OCI-LY3 (cell line): ENCODE measurements at regions not wholly inside any gene's neighbourhood (a gene's known extent, or its start where the extent isn't known, plus 50 kb on each side); places are given as distances from the start of the nearest gene placed in this dataset.

ENCODE experiments used
- H2AFZ ChIP-seq: fragments of 200-600, 300-600 bp; shearing (Covaris generic); 2 replicates; pipeline ENCODE4 v1.6.0; 2014; ENCODE audit warnings: antibody characterized with exemption, low read depth, low read length
- H3K27ac ChIP-seq: fragments of 200-600, 300-600 bp; sonication (generic); 2 replicates; pipeline ENCODE4 v1.5.1; 2014; ENCODE audit warnings: mild to moderate bottlenecking, low read length, moderate library complexity, mixed read lengths
- H3K27me3 ChIP-seq: fragments of 200-600, 300-600 bp; sonication (generic); 2 replicates; pipeline ENCODE4 v1.6.1; 2014; ENCODE audit warnings: low read depth, low read length, mixed read lengths
- H3K36me3 ChIP-seq: fragments of 200-600, 300-600 bp; sonication (generic); replicated peaks from 2 replicates; pipeline ENCODE3; 2014; ENCODE audit warnings: low read depth, low read length, mixed read lengths
- H3K4me1 ChIP-seq: fragments of 300-600, 200-600 bp; sonication (generic); 2 replicates; pipeline ENCODE4 v1.6.1; 2014; ENCODE audit warnings: low read length, mixed read lengths
- H3K4me2 ChIP-seq: fragments of 200-600, 300-600 bp; sonication (generic); 2 replicates; pipeline ENCODE4 v1.6.1; 2014; ENCODE audit warnings: low read length, mixed read lengths
- H3K4me3 ChIP-seq: fragments of 300-600, 200-600 bp; sonication (generic); 2 replicates; pipeline ENCODE4 v1.5.1; 2014; ENCODE audit warnings: antibody characterized with exemption, mild to moderate bottlenecking, low read length, moderate library complexity
- H3K79me2 ChIP-seq: fragments of 300-600, 200-600 bp; shearing (Covaris generic); 2 replicates; pipeline ENCODE4 v1.6.1; 2014; ENCODE audit warnings: mild to moderate bottlenecking, low read length, mixed read lengths
- H3K9ac ChIP-seq: fragments of 300-600, 200-600 bp; shearing (Covaris generic); 2 replicates; pipeline ENCODE4 v1.6.0; 2014; ENCODE audit warnings: mild to moderate bottlenecking, low read length, moderate library complexity
- H3K9me3 ChIP-seq: fragments of 200-600, 300-600 bp; shearing (Covaris generic); 2 replicates; pipeline ENCODE4 v1.6.1; 2014; ENCODE audit warnings: low read length, mixed read lengths; ENCODE audit not compliant: insufficient read depth
- H4K20me1 ChIP-seq: fragments of 200-600, 300-600 bp; sonication (generic); 2 replicates; pipeline ENCODE4 v1.6.1; 2016; ENCODE audit warnings: low read length, mixed read lengths; ENCODE audit not compliant: insufficient read depth
- CTCF ChIP-seq: fragments of 200-600, 300-600 bp; sonication (generic); IDR thresholded peaks from 2 replicates; pipeline ENCODE4 v1.5.1; 2014; ENCODE audit warnings: antibody characterized with exemption, low read length, low read depth
- EZH2phosphoT487 ChIP-seq: fragments of 200-600 bp; shearing (Covaris generic); IDR thresholded peaks from 2 replicates; pipeline ENCODE4 v1.6.1; 2018; ENCODE audit warnings: antibody characterized with exemption, mixed run types, low read depth

- H3K36me3 ChIP-seq = no peaks in the 10 kb centered on the region
- H3K4me3 ChIP-seq = no peak overlapping the region
- no peak overlapping the region for H3K4me2 ChIP-seq
- no peaks in the 10 kb centered on the region for H3K9me3 ChIP-seq
- no peak overlapping the region for H3K9ac ChIP-seq
- no peaks in the 10 kb centered on the region for H4K20me1 ChIP-seq
- no peak overlapping the region for H2AFZ ChIP-seq
- no peaks in the 10 kb centered on the region for H3K4me1 ChIP-seq
- no peaks in the 10 kb centered on the region for H3K27me3 ChIP-seq
- no peak overlapping the region for H3K27ac ChIP-seq
- TF ChIP-seq CTCF (no peak), EZH2phosphoT487 (no peak)
- no peaks in the 10 kb centered on the region for H3K79me2 ChIP-seq
Observed at GRCh38 chr6:9401960-9402359, 966.6 kb upstream of the SLC35B3 start.

- Histone ChIP-seq H3K79me2 (no peaks in the 10 kb centered on the region), H3K36me3 (no peaks in the 10 kb centered on the region), H3K4me2 (no peak overlapping the region), H3K27ac (no peak overlapping the region), H3K9ac (no peak overlapping the region), H3K9me3 (no peaks in the 10 kb centered on the region), H2AFZ (no peak overlapping the region), H3K27me3 (no peaks in the 10 kb centered on the region), H3K4me1 (no peaks in the 10 kb centered on the region), H3K4me3 (no peak overlapping the region), H4K20me1 (no peaks in the 10 kb centered on the region)
- no peak for TF ChIP-seq CTCF
- no peak for TF ChIP-seq EZH2phosphoT487
Observed at GRCh38 chr6:9399916-9400315, 964.6 kb upstream of the SLC35B3 start.

DNA sequence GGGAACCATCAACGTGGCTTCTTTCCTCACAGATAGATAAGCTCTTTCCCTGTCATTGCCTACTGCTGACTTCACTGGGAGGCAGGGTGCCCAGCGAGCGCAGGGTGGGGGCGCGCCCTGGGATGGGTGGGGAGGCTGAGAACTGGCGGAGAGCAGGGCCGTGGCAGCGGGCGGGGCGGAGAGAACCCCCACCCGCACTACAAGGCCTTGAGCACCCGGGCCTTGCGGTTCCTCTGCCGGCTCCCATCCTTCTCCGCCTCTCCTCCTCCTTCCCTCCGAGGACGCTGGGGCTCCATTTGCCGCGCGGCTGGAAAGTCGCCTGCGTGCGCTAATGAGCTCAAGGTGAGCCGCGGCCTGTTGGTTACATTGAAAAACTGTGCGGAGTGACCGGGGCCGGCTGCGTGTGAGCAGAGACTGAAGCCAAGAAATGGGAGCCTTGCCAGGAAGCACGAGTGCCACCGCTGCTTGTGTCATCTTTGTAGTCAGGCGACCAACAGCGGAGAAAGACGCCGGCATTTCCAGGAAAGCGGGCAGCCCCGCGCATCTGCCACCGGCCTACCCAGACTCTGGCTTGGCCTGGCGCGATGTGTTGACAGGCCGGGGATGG lies 963.5 kb upstream of the SLC35B3 start:
- no peaks in the 10 kb centered on the region for H3K27me3 ChIP-seq
- H3K4me2 ChIP-seq = no peak overlapping the region
- H3K79me2 ChIP-seq = no peaks in the 10 kb centered on the region
- H3K9ac ChIP-seq = no peak overlapping the region
- H3K4me3 ChIP-seq = no peak overlapping the region
- no peaks in the 10 kb centered on the region for H3K9me3 ChIP-seq
- TF ChIP-seq CTCF (no peak), EZH2phosphoT487 (no peak)
- no peaks in the 10 kb centered on the region for H4K20me1 ChIP-seq
- no peak overlapping the region for H3K27ac ChIP-seq
- no peaks in the 10 kb centered on the region for H3K4me1 ChIP-seq
- no peaks in the 10 kb centered on the region for H3K36me3 ChIP-seq
- H2AFZ ChIP-seq = no peak overlapping the region

- no peaks in the 10 kb centered on the region for H3K4me1 ChIP-seq
- H3K27ac ChIP-seq = no peak overlapping the region
Observed at GRCh38 chr6:9398071-9398766, 962.9 kb upstream of the SLC35B3 start.

More at GRCh38 chr6:9398071-9398766, 962.9 kb upstream of the SLC35B3 start:
- Histone ChIP-seq H3K9ac (no peak overlapping the region), H3K27me3 (no peaks in the 10 kb centered on the region), H3K4me3 (no peak overlapping the region), H3K4me2 (no peak overlapping the region), H4K20me1 (no peaks in the 10 kb centered on the region), H3K9me3 (no peaks in the 10 kb centered on the region), H2AFZ (no peak overlapping the region), H3K79me2 (no peaks in the 10 kb centered on the region), H3K36me3 (no peaks in the 10 kb centered on the region)
- TF ChIP-seq EZH2phosphoT487 (no peak), CTCF (no peak)
